ENCODE measurements at regions not wholly inside any gene's neighbourhood (a gene's known extent, or its start where the extent isn't known, plus 50 kb on each side); places are given as distances from the start of the nearest gene placed in this dataset.

DNA sequence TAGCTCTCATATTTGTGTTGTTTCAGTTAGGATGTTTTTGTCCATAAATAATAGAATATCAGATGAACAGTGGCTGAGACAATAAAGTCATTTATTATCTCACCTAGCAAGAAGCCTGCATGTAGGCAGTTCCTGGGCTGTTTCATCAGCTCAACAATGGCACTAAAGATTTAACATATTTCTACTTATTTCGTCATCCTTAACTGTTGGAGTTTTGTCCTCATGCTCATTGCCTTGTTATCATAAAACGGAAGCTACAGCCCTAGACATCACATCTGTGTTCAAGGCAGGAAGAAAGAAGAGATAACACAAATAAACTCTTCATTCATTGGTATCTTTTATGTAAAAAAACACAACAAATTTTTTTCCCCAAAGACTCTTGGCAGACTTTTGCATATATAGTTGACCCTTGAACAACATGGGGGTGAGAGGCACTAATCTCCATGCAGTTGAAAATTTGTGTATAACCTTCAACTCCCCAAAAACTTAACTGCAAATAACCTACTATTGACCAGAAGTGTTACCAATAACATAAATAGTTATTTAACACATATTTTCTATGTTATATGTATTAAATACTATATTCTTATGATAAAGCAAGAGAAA, 277.2 kb upstream of the ADRA1B start:
- Histone ChIP-seq H3K79me2 (no peaks in the 10 kb centered on the region), H3K4me1 (ENCODE audit: insufficient read depth) (no peaks in the 10 kb centered on the region), H3K4me3 (no peak overlapping the region), H2AFZ (no peak overlapping the region), H3K27ac (no peak overlapping the region), H3K27me3 (no peaks in the 10 kb centered on the region), H4K20me1 (ENCODE audit: insufficient read depth, poor library complexity, severe bottlenecking) (no peaks in the 10 kb centered on the region), H3K36me3 (replicated peaks; ENCODE audit: insufficient read depth, low read depth) (no peaks in the 10 kb centered on the region), H3K9me3 (ENCODE audit: low read depth) (no peaks in the 10 kb centered on the region), H3K4me2 (no peak overlapping the region), H3K9me2 (replicated peaks; ENCODE audit: insufficient read depth) (no peaks in the 10 kb centered on the region)
- no peak for TF ChIP-seq EZH2 (IDR thresholded peaks at IDR 0.05; ENCODE audit: borderline replicate concordance)
- TF ChIP-seq, protein P1, sequence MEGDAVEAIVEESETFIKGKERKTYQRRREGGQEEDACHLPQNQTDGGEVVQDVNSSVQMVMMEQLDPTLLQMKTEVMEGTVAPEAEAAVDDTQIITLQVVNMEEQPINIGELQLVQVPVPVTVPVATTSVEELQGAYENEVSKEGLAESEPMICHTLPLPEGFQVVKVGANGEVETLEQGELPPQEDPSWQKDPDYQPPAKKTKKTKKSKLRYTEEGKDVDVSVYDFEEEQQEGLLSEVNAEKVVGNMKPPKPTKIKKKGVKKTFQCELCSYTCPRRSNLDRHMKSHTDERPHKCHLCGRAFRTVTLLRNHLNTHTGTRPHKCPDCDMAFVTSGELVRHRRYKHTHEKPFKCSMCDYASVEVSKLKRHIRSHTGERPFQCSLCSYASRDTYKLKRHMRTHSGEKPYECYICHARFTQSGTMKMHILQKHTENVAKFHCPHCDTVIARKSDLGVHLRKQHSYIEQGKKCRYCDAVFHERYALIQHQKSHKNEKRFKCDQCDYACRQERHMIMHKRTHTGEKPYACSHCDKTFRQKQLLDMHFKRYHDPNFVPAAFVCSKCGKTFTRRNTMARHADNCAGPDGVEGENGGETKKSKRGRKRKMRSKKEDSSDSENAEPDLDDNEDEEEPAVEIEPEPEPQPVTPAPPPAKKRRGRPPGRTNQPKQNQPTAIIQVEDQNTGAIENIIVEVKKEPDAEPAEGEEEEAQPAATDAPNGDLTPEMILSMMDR (IDR thresholded peaks at IDR 0.05; ENCODE audit: poor library complexity), result no peak
- TF ChIP-seq EZH2phosphoT487 (IDR thresholded peaks at IDR 0.05; ENCODE audit: low read depth, severe bottlenecking, unreplicated experiment), result no peak
- no peak for DNase-seq (ENCODE audit: low spot score)
- 61% methylated on average over 2 of the region's 2 CpGs for WGBS (ENCODE audit: low lambda C conversion rate, missing lambda C conversion rate)

DNA sequence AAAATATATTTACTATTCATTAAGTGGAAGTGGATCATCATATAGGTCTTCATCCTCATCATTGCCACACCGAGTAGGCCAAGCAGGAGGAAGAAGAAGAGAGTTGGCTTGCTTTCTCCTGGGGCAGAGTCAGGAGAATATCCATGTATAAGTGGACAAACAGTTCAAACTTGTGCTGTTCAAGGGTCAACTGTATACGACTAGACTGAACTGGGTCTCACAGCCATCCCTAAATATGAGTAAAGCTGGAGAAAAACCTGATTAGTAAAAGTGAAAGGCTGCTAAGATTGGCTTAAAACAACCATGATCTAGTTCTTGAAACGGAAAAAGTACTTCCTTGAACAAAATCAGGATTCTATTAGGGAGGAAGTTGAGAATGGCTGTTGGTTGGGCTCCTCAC, 276.7 kb upstream of the ADRA1B start:
- WGBS (ENCODE audit: low lambda C conversion rate, missing lambda C conversion rate), result 77% methylated on average over 3 of the region's 3 CpGs
- Histone ChIP-seq H3K36me3 (replicated peaks; ENCODE audit: insufficient read depth, low read depth) (no peaks in the 10 kb centered on the region), H3K4me2 (no peak overlapping the region), H3K27me3 (no peaks in the 10 kb centered on the region), H4K20me1 (ENCODE audit: insufficient read depth, poor library complexity, severe bottlenecking) (no peaks in the 10 kb centered on the region), H3K4me3 (no peak overlapping the region), H3K9me2 (replicated peaks; ENCODE audit: insufficient read depth) (no peaks in the 10 kb centered on the region), H3K4me1 (ENCODE audit: insufficient read depth) (no peaks in the 10 kb centered on the region), H3K27ac (no peak overlapping the region), H3K9me3 (ENCODE audit: low read depth) (no peaks in the 10 kb centered on the region), H2AFZ (no peak overlapping the region), H3K79me2 (no peaks in the 10 kb centered on the region)
- DNase-seq (ENCODE audit: low spot score), result no peak
- TF ChIP-seq EZH2 (IDR thresholded peaks at IDR 0.05; ENCODE audit: borderline replicate concordance), result no peak
- no peak for TF ChIP-seq EZH2phosphoT487 (IDR thresholded peaks at IDR 0.05; ENCODE audit: low read depth, severe bottlenecking, unreplicated experiment)
- TF ChIP-seq, protein P1 (IDR thresholded peaks at IDR 0.05; ENCODE audit: poor library complexity), result no peak

DNA sequence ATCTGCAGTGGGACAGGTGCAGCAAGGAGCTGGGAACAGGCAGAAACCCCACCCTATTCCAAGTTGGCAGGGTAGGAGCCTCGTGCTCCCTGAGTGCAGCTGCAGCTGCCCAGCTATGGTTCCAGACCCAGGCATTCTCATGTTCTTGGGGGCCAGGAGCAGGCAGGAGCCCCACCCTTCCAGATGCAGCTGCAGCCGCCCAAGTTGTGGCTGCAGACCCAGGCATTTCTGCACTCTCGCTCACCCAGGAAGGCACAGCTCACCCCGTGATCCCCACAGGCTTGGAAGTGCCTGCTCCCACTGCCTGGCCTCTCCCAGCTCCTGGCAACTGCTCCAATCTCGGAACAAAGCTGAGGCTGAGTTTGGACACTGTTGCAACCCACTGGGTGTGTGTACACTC, 275.8 kb upstream of the ADRA1B start:
- Histone ChIP-seq H3K79me2 (no peaks in the 10 kb centered on the region), H4K20me1 (ENCODE audit: insufficient read depth, poor library complexity, severe bottlenecking) (no peaks in the 10 kb centered on the region), H3K9me3 (ENCODE audit: low read depth) (no peaks in the 10 kb centered on the region), H3K4me1 (ENCODE audit: insufficient read depth) (no peaks in the 10 kb centered on the region), H3K27me3 (no peaks in the 10 kb centered on the region), H3K9me2 (replicated peaks; ENCODE audit: insufficient read depth) (no peaks in the 10 kb centered on the region), H3K36me3 (replicated peaks; ENCODE audit: insufficient read depth, low read depth) (no peaks in the 10 kb centered on the region), H2AFZ (no peak overlapping the region), H3K4me3 (no peak overlapping the region), H3K27ac (no peak overlapping the region), H3K4me2 (no peak overlapping the region)
- WGBS (ENCODE audit: low lambda C conversion rate, missing lambda C conversion rate), result 99% methylated on average over 5 of the region's 5 CpGs
- no peak for DNase-seq (ENCODE audit: low spot score)
- TF ChIP-seq EZH2 (IDR thresholded peaks at IDR 0.05; ENCODE audit: borderline replicate concordance), result no peak
- TF ChIP-seq, protein P1 (IDR thresholded peaks at IDR 0.05; ENCODE audit: poor library complexity), result no peak
- no peak for TF ChIP-seq EZH2phosphoT487 (IDR thresholded peaks at IDR 0.05; ENCODE audit: low read depth, severe bottlenecking, unreplicated experiment)

Data from hepatocyte (in vitro differentiated cells).